Stimulated activated CD4-positive, alpha-beta T cell treated with anti-CD3 and anti-CD28 coated beads, Interleukin-15, amount 100 ng/mL, for 24 hours (primary cell): ENCODE measurements at regions not wholly inside any gene's neighbourhood (a gene's known extent, or its start where the extent isn't known, plus 50 kb on each side); places are given as distances from the start of the nearest gene placed in this dataset.
"Not testable (repeated sequence)": the region's sequence is repeated elsewhere in the genome, so short reads cannot be mapped to it uniquely, and the experiment has no call there.

ENCODE experiments used
- DNase-seq: peaks from one replicate; pipeline ENCODE4 v3.0.0-alpha.2; 2020

GRCh38 chr2:41187376-41188122, 735.7 kb upstream of the SLC8A1 start:
- no peak for DNase-seq

GRCh38 chr2:41194230-41194629, 742.3 kb upstream of the SLC8A1 start:
- DNase-seq, result no peak

- no peak for DNase-seq
Observed at GRCh38 chr2:41197781-41198180, 745.9 kb upstream of the SLC8A1 start.

- no peak for DNase-seq
Observed at GRCh38 chr2:41199334-41199733, 747.4 kb upstream of the SLC8A1 start.

- no peak for DNase-seq
Observed at GRCh38 chr2:41204315-41204714, 752.4 kb upstream of the SLC8A1 start.

DNA sequence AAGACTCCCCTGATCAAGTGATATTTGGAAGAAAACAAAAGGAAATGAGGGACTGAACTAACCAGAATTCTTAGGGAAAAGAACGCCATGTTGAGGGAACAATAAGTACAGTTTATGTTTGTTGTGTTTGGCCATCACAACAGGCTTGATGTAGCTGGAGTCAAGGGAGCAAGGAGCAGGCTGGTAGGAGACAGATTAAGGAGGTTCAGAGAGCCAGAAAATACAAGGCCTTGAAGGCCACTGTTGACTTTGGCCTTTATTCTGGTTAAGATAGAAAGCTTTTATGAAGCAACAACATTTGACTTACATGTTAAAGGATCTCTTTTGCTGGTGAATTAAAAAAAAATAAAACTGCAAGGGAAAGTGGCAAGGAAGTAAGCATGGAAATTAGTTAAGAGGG, 754.1 kb upstream of the SLC8A1 start:
- DNase-seq, result no peak

GRCh38 chr2:41207578-41207977, 755.7 kb upstream of the SLC8A1 start:
- no peak for DNase-seq

- not testable (repeated sequence) for DNase-seq
Observed at GRCh38 chr2:41210030-41210429, 758.1 kb upstream of the SLC8A1 start.

DNA sequence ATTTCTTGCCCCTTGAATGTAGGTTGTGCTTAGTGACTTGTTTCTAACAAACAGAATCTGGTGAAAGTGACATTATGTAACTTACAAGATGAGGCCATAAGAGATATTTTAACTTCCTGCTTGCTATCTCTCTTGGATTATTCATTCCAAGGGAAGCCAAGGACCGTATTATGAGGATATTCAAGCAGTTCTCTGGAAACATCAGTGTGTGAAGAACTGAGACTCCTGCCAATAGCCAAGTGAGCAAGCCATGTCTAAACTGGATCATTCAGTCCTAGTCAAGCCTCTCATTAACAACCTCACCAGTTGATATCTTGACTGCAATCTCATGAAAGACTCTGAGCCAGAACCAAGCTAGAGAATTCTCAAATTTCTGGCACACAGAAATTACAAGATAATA, 765.1 kb upstream of the SLC8A1 start:
- DNase-seq, result no peak

DNA sequence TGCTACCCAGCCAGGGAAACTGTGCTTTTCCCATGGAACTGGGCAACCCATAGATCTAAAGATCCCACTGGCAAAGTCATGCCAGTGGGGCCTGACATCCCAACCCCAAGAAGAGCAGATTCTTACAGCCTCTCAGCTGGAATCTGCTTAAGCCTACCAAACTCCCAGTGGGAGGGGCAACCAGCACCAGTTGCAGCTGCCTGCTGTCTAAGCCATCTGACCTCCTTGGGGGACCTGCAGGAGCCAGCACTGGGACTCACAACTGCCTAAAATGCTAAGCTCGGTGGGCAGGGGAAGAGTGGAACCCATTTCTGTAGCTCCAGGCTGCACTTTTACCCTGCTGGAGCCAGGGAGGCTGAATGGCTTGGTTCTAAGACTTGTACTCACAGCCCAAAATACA, 770.7 kb upstream of the SLC8A1 start:
- DNase-seq, result no peak

GRCh38 chr2:41234093-41234492, 782.2 kb upstream of the SLC8A1 start:
- DNase-seq, result no peak

GRCh38 chr2:41241325-41242000, 789.6 kb upstream of the SLC8A1 start:
- DNase-seq, result no peak

DNA sequence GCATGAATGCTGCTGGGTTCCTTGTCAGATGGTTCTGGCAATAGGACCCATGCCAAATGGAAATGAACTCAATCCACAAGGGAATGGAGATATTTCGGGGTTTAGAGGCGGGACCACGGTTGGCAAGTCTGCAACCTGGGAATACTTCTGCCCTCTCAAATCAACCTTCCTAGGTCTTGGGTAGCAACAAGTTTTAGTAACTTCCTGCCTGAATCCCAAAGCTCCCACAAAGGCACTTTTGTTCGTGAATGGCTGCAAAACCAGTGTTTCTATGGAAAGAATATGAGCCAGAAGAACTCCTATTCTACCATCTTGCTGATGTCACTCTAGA, 790.1 kb upstream of the SLC8A1 start:
- no peak for DNase-seq

DNA sequence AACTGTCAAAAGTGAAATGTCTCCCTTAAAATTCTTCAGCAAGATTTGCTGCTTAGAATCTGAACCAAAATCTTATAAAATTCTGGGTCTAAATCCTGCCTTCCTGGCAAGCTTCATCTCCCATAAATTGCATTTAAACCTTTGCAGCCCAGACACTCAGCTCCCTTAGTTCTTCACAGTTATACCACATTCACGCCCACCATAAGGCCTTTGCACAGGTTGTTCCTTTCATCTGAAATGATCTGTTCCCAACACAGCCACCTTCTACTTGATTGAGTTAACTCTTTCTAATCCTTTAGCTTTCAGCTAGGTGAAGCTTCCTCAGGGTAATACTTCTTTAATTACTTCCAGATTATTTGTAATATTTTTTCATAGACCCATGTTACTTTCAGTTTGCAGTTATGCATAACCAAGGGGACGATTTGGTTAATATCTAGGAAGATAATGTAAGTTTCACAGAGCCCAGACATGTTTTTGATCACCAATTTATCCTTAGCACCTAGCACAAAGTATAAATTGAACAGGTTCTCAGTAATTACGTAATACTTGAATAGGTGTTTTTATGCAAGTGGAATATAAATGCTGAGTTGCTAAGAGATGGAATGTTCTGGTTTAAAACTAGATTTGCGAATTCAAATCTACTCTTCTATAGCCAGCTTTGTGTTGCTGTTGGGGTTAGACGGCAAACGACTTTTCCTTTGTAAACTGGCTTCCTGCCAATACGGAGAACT, 779.7 kb upstream of the PKDCC start:
- no peak for DNase-seq

DNA sequence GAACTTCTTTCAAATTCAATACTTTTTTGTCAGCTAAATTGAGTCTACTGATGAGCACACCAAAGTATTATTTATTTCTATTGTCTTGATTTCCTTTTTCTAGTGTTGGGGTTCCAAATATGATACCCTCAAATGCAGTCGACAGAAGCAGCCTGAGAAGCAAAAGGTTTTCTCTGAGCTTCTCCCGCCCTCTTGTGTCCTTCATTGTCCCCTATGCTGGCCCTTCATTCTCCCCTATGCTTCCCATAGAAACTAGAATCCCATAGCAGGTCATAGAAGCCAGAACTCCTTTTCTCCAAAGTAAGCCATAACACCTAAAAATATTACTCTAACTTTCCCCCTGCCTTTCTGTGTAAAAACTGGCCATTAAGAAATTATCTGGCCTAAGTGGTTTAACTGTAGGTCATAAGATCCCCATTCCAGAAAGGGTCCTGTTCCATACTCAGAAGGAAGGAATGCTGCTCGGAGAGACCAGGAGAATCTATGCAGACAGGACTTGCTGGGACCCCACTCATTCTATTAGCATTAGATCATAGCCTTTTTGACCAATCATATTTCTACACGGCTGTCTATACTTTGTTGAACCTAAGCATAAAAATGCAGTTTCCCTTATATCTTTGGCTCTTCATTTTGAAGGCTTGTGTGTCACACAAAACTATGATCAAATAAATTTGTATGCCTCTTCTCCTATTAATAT, 764.6 kb upstream of the PKDCC start:
- DNase-seq, result no peak

- no peak for DNase-seq
Observed at GRCh38 chr2:41293491-41293890, 754.3 kb upstream of the PKDCC start.

DNA sequence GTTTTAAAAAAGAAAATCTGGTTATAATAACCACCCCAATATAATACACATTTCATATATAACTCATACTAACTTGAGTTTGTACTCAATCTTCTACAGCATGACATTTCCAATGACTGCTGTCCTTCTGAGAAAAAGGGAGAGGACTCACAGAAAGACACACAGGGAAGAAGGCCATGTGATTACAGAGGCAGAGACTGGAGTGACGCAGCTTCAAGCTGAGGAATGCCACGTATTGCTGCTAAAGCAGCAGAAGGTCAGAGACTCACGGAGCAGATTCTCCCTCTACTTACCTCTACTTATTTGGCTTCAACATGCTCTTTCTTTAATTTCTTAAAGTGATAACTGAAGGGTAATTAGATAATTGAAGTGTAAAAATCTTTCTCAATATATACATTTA, 753.5 kb upstream of the PKDCC start:
- no peak for DNase-seq

GRCh38 chr2:41313082-41313481, 734.7 kb upstream of the PKDCC start:
- no peak for DNase-seq

DNA sequence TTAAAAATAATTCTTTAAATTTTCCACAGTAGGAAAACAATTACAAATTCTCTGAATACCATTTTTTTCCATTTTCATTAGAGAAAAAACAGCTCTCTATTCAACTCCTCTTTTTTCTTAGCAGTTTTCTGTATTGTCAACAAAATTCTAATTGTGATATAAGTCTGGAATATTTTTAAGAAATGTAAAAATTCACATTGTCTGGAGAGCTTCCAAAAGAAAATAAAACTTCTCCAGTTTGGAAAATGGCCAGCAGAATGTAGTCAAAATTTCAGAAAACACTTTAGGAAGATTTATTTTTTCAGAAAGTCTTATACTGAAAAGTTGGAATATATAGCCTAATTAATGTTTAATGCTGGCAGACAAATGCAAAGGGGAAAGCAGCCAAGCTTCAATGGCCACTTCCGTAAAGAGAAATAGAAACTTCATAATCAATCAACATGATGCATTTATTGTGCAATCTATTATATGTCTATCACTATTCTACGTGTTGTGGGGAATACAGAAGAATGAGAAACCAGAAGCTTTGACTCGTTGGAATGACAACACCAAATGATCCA, 733.2 kb upstream of the PKDCC start:
- no peak for DNase-seq

DNA sequence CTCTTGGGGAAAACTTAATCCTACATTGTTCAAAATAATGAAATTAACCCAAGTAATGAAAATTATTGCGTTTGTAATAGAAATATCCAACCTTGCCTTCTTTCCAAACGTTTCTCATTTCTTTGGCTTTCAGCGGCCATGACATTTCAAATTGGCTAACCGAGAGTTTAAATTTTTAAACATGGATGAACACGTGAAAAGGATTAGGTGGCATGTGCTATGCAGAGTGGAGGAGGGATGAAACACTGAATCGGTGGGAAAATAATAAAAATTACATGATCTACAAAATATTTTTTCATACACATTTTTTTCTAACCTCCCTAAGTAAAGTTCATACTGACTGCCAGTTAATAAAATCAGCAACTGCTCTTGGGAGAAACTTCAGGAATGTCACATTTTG, 728.4 kb upstream of the PKDCC start:
- no peak for DNase-seq

GRCh38 chr2:41320491-41320890, 727.3 kb upstream of the PKDCC start:
- DNase-seq, result no peak

DNA sequence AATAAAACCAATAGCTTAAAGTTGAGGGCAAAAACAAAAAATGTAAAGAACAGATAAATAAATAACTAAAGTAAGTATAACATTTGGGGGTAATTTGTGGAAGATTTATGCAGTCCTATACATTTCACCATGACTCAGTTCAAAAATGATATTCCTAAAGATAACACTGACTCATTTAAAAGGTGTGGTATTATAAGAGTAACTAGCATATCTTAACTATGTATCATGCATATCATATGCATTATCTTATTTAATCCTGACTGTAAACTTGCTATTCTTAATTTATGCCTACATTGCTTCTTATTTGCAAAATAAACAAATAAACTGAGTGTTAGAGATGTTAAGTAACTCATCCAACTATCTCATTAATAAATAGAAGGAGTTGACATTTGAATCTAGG, 726.5 kb upstream of the PKDCC start:
- DNase-seq, result no peak

DNA sequence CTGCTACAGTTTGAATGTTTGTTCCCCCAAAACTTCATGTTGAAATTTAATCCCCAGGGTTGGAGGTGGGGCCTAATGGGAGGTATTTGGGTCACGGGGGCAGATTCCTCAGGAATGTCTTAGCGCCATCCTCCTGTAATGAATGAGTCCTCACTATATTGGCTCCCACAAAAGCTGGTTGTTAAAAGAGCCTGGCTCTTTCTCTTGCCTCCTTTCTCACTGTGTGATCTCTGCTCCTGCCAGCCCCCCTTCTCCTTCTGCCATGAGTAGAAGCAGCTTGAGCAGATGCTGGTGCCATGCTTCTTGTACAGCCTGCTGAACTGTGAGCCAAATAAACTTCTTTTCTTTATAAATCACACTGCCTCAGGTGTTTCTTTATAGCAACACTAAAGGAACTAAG, 721.0 kb upstream of the PKDCC start:
- no peak for DNase-seq
